ENCODE measurements at regions not wholly inside any gene's neighbourhood (a gene's known extent, or its start where the extent isn't known, plus 50 kb on each side); places are given as distances from the start of the nearest gene placed in this dataset.

DNA sequence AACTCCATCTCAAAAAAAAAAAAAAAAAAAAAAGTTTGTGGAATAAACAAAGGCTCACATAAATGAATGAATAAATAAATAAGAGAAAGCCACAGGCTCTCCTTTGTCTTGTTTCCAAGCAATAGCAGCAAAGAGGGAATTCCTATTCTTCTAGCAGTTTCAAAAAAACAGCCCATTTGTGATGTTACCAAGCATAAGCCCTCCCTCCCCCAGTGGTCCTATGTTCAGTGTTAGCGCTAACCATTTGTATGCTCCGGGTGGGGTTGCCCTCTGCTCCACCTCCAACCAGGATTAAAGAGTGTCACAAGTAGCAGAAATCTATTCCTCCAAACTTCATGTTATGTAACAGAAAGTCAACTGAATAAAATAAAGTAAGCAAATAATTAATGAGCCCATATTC lies 1215.0 kb upstream of the TENM4 start:
- H3K9me3 ChIP-seq (ENCODE audit: control insufficient read depth, low read length) = no peaks in the 10 kb centered on the region
- no peaks in the 10 kb centered on the region for H3K27me3 ChIP-seq (replicated peaks; ENCODE audit: control insufficient read depth, insufficient read depth, low read length)
- no peaks in the 10 kb centered on the region for H3K36me3 ChIP-seq (ENCODE audit: control insufficient read depth, insufficient read depth, low read length, severe bottlenecking)
- H3K4me3 ChIP-seq (ENCODE audit: low read length) = no peak overlapping the region
- H3K9ac ChIP-seq (ENCODE audit: low read length) = no peak overlapping the region
- DNase-seq (ENCODE audit: low read depth) = no peak
- H3K4me1 ChIP-seq (ENCODE audit: control insufficient read depth, insufficient read depth, low read length) = no peaks in the 10 kb centered on the region

DNA sequence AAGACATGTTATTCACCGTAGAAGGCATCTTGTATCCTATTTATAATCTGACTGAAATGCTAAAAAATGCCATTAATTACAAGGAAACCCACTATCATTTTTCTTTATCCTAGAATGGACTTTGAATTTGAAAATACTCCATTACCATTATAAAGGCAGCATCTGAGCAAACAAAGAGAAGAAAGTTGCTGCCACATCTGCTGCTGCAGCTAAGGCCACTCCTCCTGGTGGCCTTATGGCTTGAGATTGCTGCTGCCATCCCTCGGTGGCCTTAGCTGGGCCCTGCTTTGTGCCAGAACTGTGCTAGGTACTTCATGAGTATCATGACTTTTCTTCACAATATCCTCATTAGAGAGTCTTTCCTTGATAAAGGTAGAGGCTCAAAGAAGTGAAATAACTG lies 1210.1 kb upstream of the TENM4 start:
- H3K9ac ChIP-seq (ENCODE audit: low read length) = no peak overlapping the region
- no peaks in the 10 kb centered on the region for H3K27me3 ChIP-seq (replicated peaks; ENCODE audit: control insufficient read depth, insufficient read depth, low read length)
- H3K4me1 ChIP-seq (ENCODE audit: control insufficient read depth, insufficient read depth, low read length) = no peaks in the 10 kb centered on the region
- DNase-seq (ENCODE audit: low read depth) = no peak
- H3K36me3 ChIP-seq (ENCODE audit: control insufficient read depth, insufficient read depth, low read length, severe bottlenecking) = no peaks in the 10 kb centered on the region
- no peak overlapping the region for H3K4me3 ChIP-seq (ENCODE audit: low read length)
- no peaks in the 10 kb centered on the region for H3K9me3 ChIP-seq (ENCODE audit: control insufficient read depth, low read length)

DNA sequence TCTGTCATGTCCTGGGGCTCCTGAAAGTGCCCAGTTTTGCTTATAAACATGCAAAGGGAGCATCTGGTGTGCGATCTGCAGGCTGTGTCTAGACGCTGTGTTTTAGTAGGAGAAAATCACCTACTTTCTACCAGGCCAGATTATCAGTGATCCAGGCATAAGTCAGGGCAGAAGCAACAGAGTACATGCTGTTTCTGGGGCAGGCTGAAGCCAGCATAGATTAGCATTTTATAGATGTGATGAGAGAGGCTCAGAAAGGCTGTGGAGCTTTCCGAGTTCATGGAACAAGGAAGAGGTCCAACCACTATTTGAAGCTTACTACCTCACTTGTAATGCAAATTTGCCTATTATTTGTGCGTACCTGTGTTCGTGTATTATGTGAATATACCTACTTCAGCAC lies 1208.4 kb upstream of the TENM4 start:
- no peak overlapping the region for H3K9ac ChIP-seq (ENCODE audit: low read length)
- H3K4me1 ChIP-seq (ENCODE audit: control insufficient read depth, insufficient read depth, low read length) = no peaks in the 10 kb centered on the region
- H3K4me3 ChIP-seq (ENCODE audit: low read length) = no peak overlapping the region
- H3K27me3 ChIP-seq (replicated peaks; ENCODE audit: control insufficient read depth, insufficient read depth, low read length) = no peaks in the 10 kb centered on the region
- no peaks in the 10 kb centered on the region for H3K9me3 ChIP-seq (ENCODE audit: control insufficient read depth, low read length)
- H3K36me3 ChIP-seq (ENCODE audit: control insufficient read depth, insufficient read depth, low read length, severe bottlenecking) = no peaks in the 10 kb centered on the region
- no peak for DNase-seq (ENCODE audit: low read depth)

DNA sequence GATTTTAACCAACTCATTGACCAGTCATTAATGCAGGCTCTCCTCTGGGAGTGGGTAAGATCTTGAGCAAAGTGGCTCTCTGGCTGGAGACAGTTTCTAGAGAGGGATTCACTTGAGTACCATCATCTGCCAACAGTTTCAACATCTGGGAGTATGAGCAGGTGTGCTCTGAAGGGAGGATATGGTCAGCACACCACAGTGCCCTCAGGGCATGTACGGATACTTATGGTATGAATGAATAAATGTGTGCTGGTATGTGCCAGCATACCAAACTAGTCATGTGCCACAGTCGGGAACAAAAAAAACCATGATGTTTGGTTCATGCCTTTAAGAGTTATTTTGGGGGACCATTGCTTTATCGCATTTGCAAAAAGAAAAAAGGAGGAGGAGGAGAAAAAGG lies 1197.5 kb upstream of the TENM4 start:
- H3K27me3 ChIP-seq (replicated peaks; ENCODE audit: control insufficient read depth, insufficient read depth, low read length) = no peaks in the 10 kb centered on the region
- no peaks in the 10 kb centered on the region for H3K9me3 ChIP-seq (ENCODE audit: control insufficient read depth, low read length)
- no peaks in the 10 kb centered on the region for H3K4me1 ChIP-seq (ENCODE audit: control insufficient read depth, insufficient read depth, low read length)
- H3K36me3 ChIP-seq (ENCODE audit: control insufficient read depth, insufficient read depth, low read length, severe bottlenecking) = no peaks in the 10 kb centered on the region
- no peak overlapping the region for H3K4me3 ChIP-seq (ENCODE audit: low read length)
- no peak overlapping the region for H3K9ac ChIP-seq (ENCODE audit: low read length)
- no peak for DNase-seq (ENCODE audit: low read depth)

DNA sequence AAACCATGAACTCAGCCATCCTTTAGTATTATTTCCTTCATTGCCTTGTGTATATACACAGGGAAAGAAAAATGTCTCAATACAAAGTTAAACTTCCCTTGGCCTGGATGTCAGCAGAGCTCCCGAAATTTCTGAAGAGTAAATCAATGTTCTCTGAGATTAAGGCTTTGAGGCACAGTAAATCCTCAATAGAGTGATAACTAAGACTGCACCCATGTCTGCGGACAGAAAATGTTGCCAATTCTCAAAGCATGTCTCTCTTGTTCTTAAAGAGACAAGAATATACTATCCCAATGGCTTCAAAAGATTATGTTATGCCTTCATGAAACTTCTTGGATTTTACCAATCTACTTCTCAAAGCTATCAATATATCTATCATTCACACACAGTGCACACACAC lies 1196.7 kb upstream of the TENM4 start:
- Histone ChIP-seq H3K27me3 (replicated peaks; ENCODE audit: control insufficient read depth, insufficient read depth, low read length) (no peaks in the 10 kb centered on the region), H3K4me3 (ENCODE audit: low read length) (no peak overlapping the region), H3K9me3 (ENCODE audit: control insufficient read depth, low read length) (no peaks in the 10 kb centered on the region), H3K36me3 (ENCODE audit: control insufficient read depth, insufficient read depth, low read length, severe bottlenecking) (no peaks in the 10 kb centered on the region), H3K9ac (ENCODE audit: low read length) (no peak overlapping the region), H3K4me1 (ENCODE audit: control insufficient read depth, insufficient read depth, low read length) (no peaks in the 10 kb centered on the region)
- DNase-seq (ENCODE audit: low read depth) = no peak

DNA sequence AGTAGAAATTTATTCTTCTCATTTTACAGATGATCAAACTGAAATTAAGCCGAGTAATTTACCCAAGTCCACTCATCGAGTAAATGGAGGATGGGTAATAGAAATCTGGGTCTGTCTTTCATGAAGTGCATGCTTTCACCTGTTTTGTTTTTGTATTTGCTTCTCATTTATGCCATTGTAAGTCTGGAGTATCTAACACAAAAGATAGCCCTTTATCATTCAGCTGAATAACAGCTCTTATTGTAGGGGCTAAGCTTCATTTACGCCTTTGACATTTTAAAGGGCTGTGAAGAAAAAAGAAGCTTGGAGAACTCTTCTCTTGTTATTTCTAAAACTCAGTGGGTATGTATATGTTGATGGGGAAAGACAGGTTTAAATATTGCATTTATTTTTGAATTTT lies 1196.2 kb upstream of the TENM4 start:
- Histone ChIP-seq H3K27me3 (replicated peaks; ENCODE audit: control insufficient read depth, insufficient read depth, low read length) (no peaks in the 10 kb centered on the region), H3K4me1 (ENCODE audit: control insufficient read depth, insufficient read depth, low read length) (no peaks in the 10 kb centered on the region), H3K9ac (ENCODE audit: low read length) (no peak overlapping the region), H3K4me3 (ENCODE audit: low read length) (no peak overlapping the region), H3K36me3 (ENCODE audit: control insufficient read depth, insufficient read depth, low read length, severe bottlenecking) (no peaks in the 10 kb centered on the region), H3K9me3 (ENCODE audit: control insufficient read depth, low read length) (no peaks in the 10 kb centered on the region)
- no peak for DNase-seq (ENCODE audit: low read depth)

DNA sequence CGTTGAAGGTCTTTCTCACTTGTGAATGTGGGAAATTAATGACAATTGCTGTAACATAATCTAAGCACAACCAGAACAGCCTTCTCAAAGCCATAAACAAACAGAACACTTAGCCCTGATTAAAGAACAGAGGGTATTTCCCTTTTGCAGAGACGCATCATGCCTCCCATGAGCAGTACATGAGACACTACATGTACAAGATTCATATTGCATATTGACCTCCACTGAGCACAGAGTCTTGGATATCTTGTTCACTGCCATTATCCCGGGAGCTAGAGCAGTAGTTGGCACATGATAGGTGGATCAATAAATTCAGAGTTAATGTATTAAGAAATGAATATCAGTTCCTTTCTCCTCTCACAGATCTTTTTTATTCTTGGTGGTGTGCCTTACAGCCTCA lies 1194.3 kb upstream of the TENM4 start:
- Histone ChIP-seq H3K9ac (ENCODE audit: low read length) (no peak overlapping the region), H3K4me1 (ENCODE audit: control insufficient read depth, insufficient read depth, low read length) (no peaks in the 10 kb centered on the region), H3K36me3 (ENCODE audit: control insufficient read depth, insufficient read depth, low read length, severe bottlenecking) (no peaks in the 10 kb centered on the region), H3K4me3 (ENCODE audit: low read length) (no peak overlapping the region), H3K27me3 (replicated peaks; ENCODE audit: control insufficient read depth, insufficient read depth, low read length) (no peaks in the 10 kb centered on the region), H3K9me3 (ENCODE audit: control insufficient read depth, low read length) (no peaks in the 10 kb centered on the region)
- no peak for DNase-seq (ENCODE audit: low read depth)

DNA sequence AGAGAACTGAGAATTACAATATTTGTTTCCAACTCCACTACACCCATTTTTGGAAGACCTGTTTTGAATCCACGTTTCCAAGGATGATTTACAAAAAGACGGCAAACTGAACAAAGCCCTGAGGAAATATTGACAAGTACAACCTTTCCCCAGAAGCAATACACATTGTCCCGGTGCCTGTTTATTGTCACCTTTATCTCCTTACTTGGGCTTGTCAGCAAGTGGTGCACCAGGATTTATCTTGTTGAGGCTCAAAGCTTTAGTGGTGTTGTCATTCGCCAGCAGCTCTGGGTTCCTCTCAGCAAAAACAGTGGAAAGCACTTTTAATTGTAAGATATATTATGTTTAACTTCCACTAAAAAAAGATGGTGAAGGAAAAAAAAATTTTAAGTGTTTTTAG lies 1191.9 kb upstream of the TENM4 start:
- no peak overlapping the region for H3K4me3 ChIP-seq (ENCODE audit: low read length)
- no peaks in the 10 kb centered on the region for H3K36me3 ChIP-seq (ENCODE audit: control insufficient read depth, insufficient read depth, low read length, severe bottlenecking)
- H3K4me1 ChIP-seq (ENCODE audit: control insufficient read depth, insufficient read depth, low read length) = no peaks in the 10 kb centered on the region
- H3K9me3 ChIP-seq (ENCODE audit: control insufficient read depth, low read length) = no peaks in the 10 kb centered on the region
- DNase-seq (ENCODE audit: low read depth) = no peak
- no peaks in the 10 kb centered on the region for H3K27me3 ChIP-seq (replicated peaks; ENCODE audit: control insufficient read depth, insufficient read depth, low read length)
- H3K9ac ChIP-seq (ENCODE audit: low read length) = no peak overlapping the region

DNA sequence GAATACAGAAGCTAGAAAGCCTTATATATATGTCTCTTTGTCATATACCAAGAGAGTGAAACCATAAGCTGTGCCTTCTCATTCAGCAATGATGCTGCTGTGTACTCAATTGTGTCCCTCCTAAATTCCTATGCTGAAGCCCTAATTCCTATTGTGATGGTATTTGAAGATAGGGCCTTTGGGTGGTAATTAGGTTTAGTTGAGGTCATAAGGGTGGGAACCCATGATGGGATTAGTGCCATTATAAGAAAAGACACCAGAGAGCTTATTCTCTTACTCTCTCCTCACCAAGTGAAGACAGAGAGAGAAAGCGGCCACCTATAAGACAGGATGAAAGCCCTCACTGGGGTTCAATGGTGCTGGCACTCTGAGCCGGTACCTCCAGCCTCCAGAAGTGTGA lies 1191.3 kb upstream of the TENM4 start:
- Histone ChIP-seq H3K4me3 (ENCODE audit: low read length) (no peak overlapping the region), H3K9me3 (ENCODE audit: control insufficient read depth, low read length) (no peaks in the 10 kb centered on the region), H3K9ac (ENCODE audit: low read length) (no peak overlapping the region), H3K36me3 (ENCODE audit: control insufficient read depth, insufficient read depth, low read length, severe bottlenecking) (no peaks in the 10 kb centered on the region), H3K4me1 (ENCODE audit: control insufficient read depth, insufficient read depth, low read length) (no peaks in the 10 kb centered on the region), H3K27me3 (replicated peaks; ENCODE audit: control insufficient read depth, insufficient read depth, low read length) (no peaks in the 10 kb centered on the region)
- DNase-seq (ENCODE audit: low read depth) = no peak

DNA sequence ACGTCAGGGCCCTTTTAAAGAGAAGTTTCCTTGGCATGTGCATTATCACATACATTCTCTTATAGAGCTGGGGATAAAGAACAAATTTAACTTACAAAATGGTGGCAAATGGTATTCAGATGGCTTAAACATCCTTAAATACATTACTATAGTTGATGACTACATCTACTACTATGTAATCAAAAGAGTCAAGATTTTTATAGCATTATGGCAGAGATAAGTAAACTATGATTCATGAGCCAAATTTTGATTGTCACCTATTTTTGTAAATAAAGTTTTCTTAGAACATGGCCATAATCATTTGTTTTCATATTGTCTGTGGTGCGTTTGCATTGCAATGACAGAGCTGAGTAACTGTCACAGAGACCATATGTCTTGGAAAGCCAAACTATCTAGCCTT lies 1188.6 kb upstream of the TENM4 start:
- Histone ChIP-seq H3K36me3 (ENCODE audit: control insufficient read depth, insufficient read depth, low read length, severe bottlenecking) (no peaks in the 10 kb centered on the region), H3K27me3 (replicated peaks; ENCODE audit: control insufficient read depth, insufficient read depth, low read length) (no peaks in the 10 kb centered on the region), H3K4me1 (ENCODE audit: control insufficient read depth, insufficient read depth, low read length) (no peaks in the 10 kb centered on the region), H3K4me3 (ENCODE audit: low read length) (no peak overlapping the region), H3K9ac (ENCODE audit: low read length) (no peak overlapping the region), H3K9me3 (ENCODE audit: control insufficient read depth, low read length) (no peaks in the 10 kb centered on the region)
- no peak for DNase-seq (ENCODE audit: low read depth)

DNA sequence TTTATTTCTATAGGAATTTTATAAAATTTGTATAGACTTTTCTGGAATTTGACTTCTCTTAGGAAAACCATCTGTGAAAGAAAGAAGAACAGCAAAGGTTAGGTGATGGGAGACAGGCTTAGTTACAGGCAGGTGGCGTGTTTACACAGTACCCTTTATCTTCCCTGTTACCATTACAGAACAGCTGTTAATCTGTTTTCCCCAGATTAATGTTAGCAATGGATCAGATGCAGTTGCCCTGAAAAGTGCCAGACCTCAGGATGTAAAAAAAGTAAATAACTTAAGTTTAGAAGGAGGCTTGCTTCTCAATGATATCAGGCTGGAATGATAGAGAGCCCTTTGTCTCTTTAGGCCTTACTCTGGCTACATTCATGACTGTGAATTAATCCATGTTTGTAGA lies 1186.5 kb upstream of the TENM4 start:
- H3K9ac ChIP-seq (ENCODE audit: low read length) = no peak overlapping the region
- H3K4me1 ChIP-seq (ENCODE audit: control insufficient read depth, insufficient read depth, low read length) = no peaks in the 10 kb centered on the region
- H3K4me3 ChIP-seq (ENCODE audit: low read length) = no peak overlapping the region
- H3K27me3 ChIP-seq (replicated peaks; ENCODE audit: control insufficient read depth, insufficient read depth, low read length) = no peaks in the 10 kb centered on the region
- no peaks in the 10 kb centered on the region for H3K36me3 ChIP-seq (ENCODE audit: control insufficient read depth, insufficient read depth, low read length, severe bottlenecking)
- no peaks in the 10 kb centered on the region for H3K9me3 ChIP-seq (ENCODE audit: control insufficient read depth, low read length)
- DNase-seq (ENCODE audit: low read depth) = no peak

DNA sequence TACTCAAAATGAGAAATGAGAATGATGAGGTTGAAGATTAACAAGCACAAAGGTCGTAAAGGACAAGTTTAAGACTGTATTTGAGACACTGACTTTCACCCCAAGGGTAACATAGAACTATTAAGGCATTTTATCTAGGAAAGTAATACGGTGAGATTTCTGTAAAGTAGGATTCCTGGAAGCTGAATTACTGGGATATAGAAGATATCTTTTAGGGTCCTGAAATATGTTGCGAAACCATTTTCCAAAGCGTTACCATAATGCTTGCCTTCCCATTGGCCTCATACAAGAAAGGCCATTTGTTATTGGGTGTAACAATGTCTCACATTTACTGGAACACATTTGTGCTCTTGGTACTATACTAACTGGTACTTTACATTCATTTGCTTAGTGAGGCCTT lies 1185.9 kb upstream of the TENM4 start:
- no peaks in the 10 kb centered on the region for H3K9me3 ChIP-seq (ENCODE audit: control insufficient read depth, low read length)

More for the DNA sequence above, 1185.9 kb upstream of the TENM4 start:
- Histone ChIP-seq H3K4me3 (ENCODE audit: low read length) (no peak overlapping the region), H3K4me1 (ENCODE audit: control insufficient read depth, insufficient read depth, low read length) (no peaks in the 10 kb centered on the region), H3K27me3 (replicated peaks; ENCODE audit: control insufficient read depth, insufficient read depth, low read length) (no peaks in the 10 kb centered on the region), H3K9ac (ENCODE audit: low read length) (no peak overlapping the region), H3K36me3 (ENCODE audit: control insufficient read depth, insufficient read depth, low read length, severe bottlenecking) (no peaks in the 10 kb centered on the region)
- no peak for DNase-seq (ENCODE audit: low read depth)

Data from adipocyte (in vitro differentiated cells).